ENCODE measurements at regions not wholly inside any gene's neighbourhood (a gene's known extent, or its start where the extent isn't known, plus 50 kb on each side); places are given as distances from the start of the nearest gene placed in this dataset.

- TF ChIP-seq CTCF (IDR thresholded peaks at IDR 0.05; ENCODE audit: control extremely low read depth, extremely low read depth, low read depth, missing control alignments): no peak
- no peak for DNase-seq (ENCODE audit: extremely low spot score)
- ChIA-PET POLR2A (no interaction called here), CTCF (no interaction called here)
Observed at GRCh38 chr1:58246549-58246948, 300.0 kb downstream of the OMA1 start.

GRCh38 chr1:58244872-58245271, 301.7 kb downstream of the OMA1 start:
- CTCF ChIA-PET: no interaction called here
- no peak for DNase-seq (ENCODE audit: extremely low spot score)
- POLR2A ChIA-PET: no interaction called here
- no peak for TF ChIP-seq CTCF (IDR thresholded peaks at IDR 0.05; ENCODE audit: control extremely low read depth, extremely low read depth, low read depth, missing control alignments)

- POLR2A ChIA-PET: no interaction called here
- CTCF ChIA-PET: interaction anchor here (0.9 to 2.5 kb wide), 4 partner anchors 8 to 18 kb away, joined by 3 to 7 read pairs (median 4); no protein-coding TSS in a partner anchor
- no peak for TF ChIP-seq CTCF (IDR thresholded peaks at IDR 0.05; ENCODE audit: control extremely low read depth, extremely low read depth, low read depth, missing control alignments)
- no peak for DNase-seq (ENCODE audit: extremely low spot score)
Observed at GRCh38 chr1:58238846-58239245, 307.7 kb downstream of the OMA1 start.

- POLR2A ChIA-PET: no interaction called here
- DNase-seq (ENCODE audit: extremely low spot score): no peak
- CTCF ChIA-PET: interaction anchor here (1.0 kb wide), 1 partner anchor 76 kb away, joined by 3 read pairs; no protein-coding TSS in a partner anchor
- no peak for TF ChIP-seq CTCF (IDR thresholded peaks at IDR 0.05; ENCODE audit: control extremely low read depth, extremely low read depth, low read depth, missing control alignments)
Observed at GRCh38 chr1:58233729-58234128, 312.8 kb downstream of the OMA1 start.

- CTCF ChIA-PET: interaction anchor here (0.8 to 1.5 kb wide), 2 partner anchors 9 to 12 kb away, joined by 3 to 4 read pairs; no protein-coding TSS in a partner anchor
- POLR2A ChIA-PET: no interaction called here
- TF ChIP-seq CTCF (IDR thresholded peaks at IDR 0.05; ENCODE audit: control extremely low read depth, extremely low read depth, low read depth, missing control alignments): no peak
- DNase-seq (ENCODE audit: extremely low spot score): no peak
Observed at GRCh38 chr1:58231204-58231603, 315.3 kb downstream of the OMA1 start.

GRCh38 chr1:58227604-58228003, 318.9 kb downstream of the OMA1 start:
- TF ChIP-seq CTCF (IDR thresholded peaks at IDR 0.05; ENCODE audit: control extremely low read depth, extremely low read depth, low read depth, missing control alignments): no peak
- CTCF ChIA-PET: interaction anchor here (2.2 kb wide), 1 partner anchor 12 kb away, joined by 7 read pairs; no protein-coding TSS in a partner anchor
- POLR2A ChIA-PET: no interaction called here
- no peak for DNase-seq (ENCODE audit: extremely low spot score)

GRCh38 chr1:58223522-58223921, 323.0 kb downstream of the OMA1 start:
- no peak for TF ChIP-seq CTCF (IDR thresholded peaks at IDR 0.05; ENCODE audit: control extremely low read depth, extremely low read depth, low read depth, missing control alignments)
- ChIA-PET CTCF (no interaction called here), POLR2A (no interaction called here)
- DNase-seq (ENCODE audit: extremely low spot score): no peak

Measured in GM10248 (cell line).